OCI-LY7 (cell line): ENCODE measurements at regions not wholly inside any gene's neighbourhood (a gene's known extent, or its start where the extent isn't known, plus 50 kb on each side); places are given as distances from the start of the nearest gene placed in this dataset.
"Not testable (repeated sequence)": the region's sequence is repeated elsewhere in the genome, so short reads cannot be mapped to it uniquely, and the experiment has no call there.

Source experiments
- EZH2phosphoT487 ChIP-seq: fragments of 200-600 bp; sonication (generic); IDR thresholded peaks from 2 replicates; pipeline ENCODE4 v1.6.1; 2018; ENCODE audit warnings: low read depth, borderline replicate concordance, mild to moderate bottlenecking, mixed run types, antibody characterized with exemption, low read length, moderate library complexity, mixed read lengths
- TF ChIP-seq, protein P1 (sequence below): fragments of 200-600 bp; sonication (generic); conservative IDR thresholded peaks from 2 replicates; pipeline ENCODE4 v1.5.1; 2014; ENCODE audit warnings: mild to moderate bottlenecking, antibody characterized with exemption, low read length, moderate library complexity, mixed read lengths

DNA sequence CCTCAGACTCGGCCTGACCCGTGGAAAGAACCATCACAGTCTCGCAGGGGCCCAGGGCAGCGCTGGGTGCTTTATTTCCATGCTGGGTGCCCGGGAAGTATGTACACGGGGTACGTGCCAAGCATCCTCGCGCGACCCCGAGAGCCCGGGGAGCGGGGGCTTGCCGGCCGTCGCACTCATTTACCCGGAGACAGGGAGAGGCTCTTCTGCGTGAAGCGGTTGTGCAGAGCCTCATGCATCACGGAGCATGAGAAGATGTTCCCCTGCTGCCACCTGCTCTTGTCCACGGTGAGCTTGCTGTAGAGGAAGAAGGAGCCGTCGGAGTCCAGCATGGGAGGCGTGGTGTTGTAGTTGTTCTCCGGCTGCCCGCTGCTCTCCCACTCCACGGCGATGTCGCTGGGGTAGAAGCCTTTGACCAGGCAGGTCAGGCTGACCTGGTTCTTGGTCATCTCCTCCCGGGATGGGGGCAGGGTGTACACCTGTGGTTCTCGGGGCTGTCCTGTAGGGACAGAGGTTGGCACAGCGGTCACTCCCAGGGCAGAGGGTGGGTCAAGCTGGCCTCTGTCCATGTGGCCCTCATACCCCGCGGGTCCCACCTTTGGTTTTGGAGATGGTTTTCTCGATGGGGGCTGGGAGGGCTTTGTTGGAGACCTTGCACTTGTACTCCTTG is 242.8 kb downstream of the TMEM121 start:
- TF ChIP-seq, protein P1, sequence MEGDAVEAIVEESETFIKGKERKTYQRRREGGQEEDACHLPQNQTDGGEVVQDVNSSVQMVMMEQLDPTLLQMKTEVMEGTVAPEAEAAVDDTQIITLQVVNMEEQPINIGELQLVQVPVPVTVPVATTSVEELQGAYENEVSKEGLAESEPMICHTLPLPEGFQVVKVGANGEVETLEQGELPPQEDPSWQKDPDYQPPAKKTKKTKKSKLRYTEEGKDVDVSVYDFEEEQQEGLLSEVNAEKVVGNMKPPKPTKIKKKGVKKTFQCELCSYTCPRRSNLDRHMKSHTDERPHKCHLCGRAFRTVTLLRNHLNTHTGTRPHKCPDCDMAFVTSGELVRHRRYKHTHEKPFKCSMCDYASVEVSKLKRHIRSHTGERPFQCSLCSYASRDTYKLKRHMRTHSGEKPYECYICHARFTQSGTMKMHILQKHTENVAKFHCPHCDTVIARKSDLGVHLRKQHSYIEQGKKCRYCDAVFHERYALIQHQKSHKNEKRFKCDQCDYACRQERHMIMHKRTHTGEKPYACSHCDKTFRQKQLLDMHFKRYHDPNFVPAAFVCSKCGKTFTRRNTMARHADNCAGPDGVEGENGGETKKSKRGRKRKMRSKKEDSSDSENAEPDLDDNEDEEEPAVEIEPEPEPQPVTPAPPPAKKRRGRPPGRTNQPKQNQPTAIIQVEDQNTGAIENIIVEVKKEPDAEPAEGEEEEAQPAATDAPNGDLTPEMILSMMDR, result not testable (repeated sequence)
- not testable (repeated sequence) for TF ChIP-seq EZH2phosphoT487
